Esophagus squamous epithelium (tissue), 4 donors: ENCODE measurements at regions not wholly inside any gene's neighbourhood (a gene's known extent, or its start where the extent isn't known, plus 50 kb on each side); places are given as distances from the start of the nearest gene placed in this dataset.

Source experiments
- CTCF ChIP-seq, 6 experiments: fragments of 450-650 bp in 4 of 6; fragments of 200-600 bp in 2 of 6; sonication (generic) in 2 of 6; IDR thresholded peaks; one replicate each; pipeline ENCODE4 v1.5.1; 2016 to 2019; ENCODE audit warnings: antibody characterized with exemption in 6 of 6, mild to moderate bottlenecking in 4 of 6, moderate library complexity in 4 of 6
- POLR2A ChIP-seq, 4 donors: fragments of 450-650 bp; IDR thresholded peaks; one replicate each; pipeline ENCODE4 v1.6.1; 2017; ENCODE audit warnings: antibody characterized with exemption in 4 of 4, mild to moderate bottlenecking in 4 of 4, moderate library complexity in 3 of 4

- TF ChIP-seq POLR2A (IDR thresholded peaks at IDR 0.05): no peak
- TF ChIP-seq CTCF (IDR thresholded peaks at IDR 0.05): no peak
Measured at GRCh38 chr3:197368330-197368729, 69.9 kb upstream of the DLG1 start.
